ENCODE measurements at regions not wholly inside any gene's neighbourhood (a gene's known extent, or its start where the extent isn't known, plus 50 kb on each side); places are given as distances from the start of the nearest gene placed in this dataset.

- no peak for TF ChIP-seq EZH2 (IDR thresholded peaks at IDR 0.05; ENCODE audit: borderline replicate concordance, low read depth, low read length, poor library complexity, severe bottlenecking)
- no peak for TF ChIP-seq CTCF (conservative IDR thresholded peaks at IDR 0.05; ENCODE audit: low read depth, low read length)
These were observed 924.9 kb upstream of the ZNF722 start for GRCh38 chr7:63073736-63074135.

Data from A673 (cell line).